ENCODE measurements at regions not wholly inside any gene's neighbourhood (a gene's known extent, or its start where the extent isn't known, plus 50 kb on each side); places are given as distances from the start of the nearest gene placed in this dataset.

- TF ChIP-seq CTCF (IDR thresholded peaks at IDR 0.05) = no peak
- TF ChIP-seq POLR2A (IDR thresholded peaks at IDR 0.05) = no peak
Measured at GRCh38 chr3:72145506-72146380, 360.8 kb upstream of the PROK2 start.

Data from testis (tissue), 2 donors.